ENCODE measurements at regions not wholly inside any gene's neighbourhood (a gene's known extent, or its start where the extent isn't known, plus 50 kb on each side); places are given as distances from the start of the nearest gene placed in this dataset.

- ChIA-PET POLR2A (ENCODE audit: unreplicated experiment) (no interaction called here), CTCF (no interaction called here)
- H3K27ac ChIP-seq = no peak overlapping the region
- no peaks in the 10 kb centered on the region for H4K20me1 ChIP-seq (ENCODE audit: insufficient read depth)
- no peaks in the 10 kb centered on the region for H3K9me2 ChIP-seq (ENCODE audit: insufficient read depth)
- no peak overlapping the region for H3K4me3 ChIP-seq
- no peak overlapping the region for H2AFZ ChIP-seq
- DNase-seq = no peak
- H3F3A ChIP-seq (ENCODE audit: insufficient read depth, low read depth) = no peaks in the 10 kb centered on the region
- H3K9me3 ChIP-seq (ENCODE audit: insufficient read depth, low read depth) = no peaks in the 10 kb centered on the region
- BruUV-seq (replicated peaks) = no TSS peak
- no peaks in the 10 kb centered on the region for H3K36me3 ChIP-seq (ENCODE audit: low read depth)
- no peak for TF ChIP-seq CTCF (conservative IDR thresholded peaks at IDR 0.05)
- TF ChIP-seq EZH2 (IDR thresholded peaks at IDR 0.05; ENCODE audit: low read depth) = no peak
- no peaks in the 10 kb centered on the region for H3K4me1 ChIP-seq (replicated peaks; ENCODE audit: insufficient read depth)
- no peaks in the 10 kb centered on the region for H3K79me2 ChIP-seq (ENCODE audit: low read depth)
- intact Hi-C loops (cut with micrococcal nuclease; ENCODE audit: unreplicated experiment) = no loop called here
- H3K27me3 ChIP-seq (ENCODE audit: insufficient read depth, low read depth) = peaks cover 41% of the 10 kb centered on the region
- H3K4me2 ChIP-seq = no peak overlapping the region
Measured at GRCh38 chr21:38643404-38644023, 145.2 kb upstream of the ERG start.

GRCh38 chr21:38645282-38645681, 147.0 kb upstream of the ERG start:
- Histone ChIP-seq H3K27me3 (ENCODE audit: insufficient read depth, low read depth) (peaks cover 57% of the 10 kb centered on the region), H2AFZ (no peak overlapping the region), H3F3A (ENCODE audit: insufficient read depth, low read depth) (no peaks in the 10 kb centered on the region), H4K20me1 (ENCODE audit: insufficient read depth) (no peaks in the 10 kb centered on the region), H3K9me3 (ENCODE audit: insufficient read depth, low read depth) (no peaks in the 10 kb centered on the region), H3K36me3 (ENCODE audit: low read depth) (no peaks in the 10 kb centered on the region), H3K27ac (no peak overlapping the region), H3K4me3 (no peak overlapping the region), H3K4me2 (no peak overlapping the region), H3K79me2 (ENCODE audit: low read depth) (no peaks in the 10 kb centered on the region), H3K4me1 (replicated peaks; ENCODE audit: insufficient read depth) (no peaks in the 10 kb centered on the region), H3K9me2 (ENCODE audit: insufficient read depth) (no peaks in the 10 kb centered on the region)
- intact Hi-C loops (cut with micrococcal nuclease; ENCODE audit: unreplicated experiment) = no loop called here
- DNase-seq = no peak
- CTCF ChIA-PET = no interaction called here
- TF ChIP-seq CTCF (conservative IDR thresholded peaks at IDR 0.05) (no peak), EZH2 (IDR thresholded peaks at IDR 0.05; ENCODE audit: low read depth) (no peak)
- BruUV-seq (replicated peaks) = no TSS peak
- POLR2A ChIA-PET (ENCODE audit: unreplicated experiment) = no interaction called here

- POLR2A ChIA-PET (ENCODE audit: unreplicated experiment) = no interaction called here
- H3K4me1 ChIP-seq (replicated peaks; ENCODE audit: insufficient read depth) = no peaks in the 10 kb centered on the region
- H2AFZ ChIP-seq = no peak overlapping the region
- no peak for DNase-seq
- no peaks in the 10 kb centered on the region for H3F3A ChIP-seq (ENCODE audit: insufficient read depth, low read depth)
- intact Hi-C loops (cut with micrococcal nuclease; ENCODE audit: unreplicated experiment) = no loop called here
- peaks cover 64% of the 10 kb centered on the region for H3K27me3 ChIP-seq (ENCODE audit: insufficient read depth, low read depth)
- no TSS peak for BruUV-seq (replicated peaks)
- no peaks in the 10 kb centered on the region for H3K9me3 ChIP-seq (ENCODE audit: insufficient read depth, low read depth)
- no peaks in the 10 kb centered on the region for H3K79me2 ChIP-seq (ENCODE audit: low read depth)
- no peak for TF ChIP-seq CTCF (conservative IDR thresholded peaks at IDR 0.05)
- TF ChIP-seq EZH2 (IDR thresholded peaks at IDR 0.05; ENCODE audit: low read depth) = no peak
- H3K27ac ChIP-seq = no peak overlapping the region
- no peak overlapping the region for H3K4me2 ChIP-seq
- CTCF ChIA-PET = no interaction called here
- H3K9me2 ChIP-seq (ENCODE audit: insufficient read depth) = no peaks in the 10 kb centered on the region
- H4K20me1 ChIP-seq (ENCODE audit: insufficient read depth) = no peaks in the 10 kb centered on the region
- no peaks in the 10 kb centered on the region for H3K36me3 ChIP-seq (ENCODE audit: low read depth)
- no peak overlapping the region for H3K4me3 ChIP-seq
Measured at GRCh38 chr21:38646213-38646837, 148.0 kb upstream of the ERG start.
